ENCODE measurements at regions not wholly inside any gene's neighbourhood (a gene's known extent, or its start where the extent isn't known, plus 50 kb on each side); places are given as distances from the start of the nearest gene placed in this dataset.

GRCh38 chr2:123971564-123972318 is 53.3 kb upstream of the CNTNAP5 start:
- no peak for TF ChIP-seq CTCF (IDR thresholded peaks at IDR 0.05; ENCODE audit: unreplicated experiment)
- Mint-ChIP-seq H3K4me1 (ENCODE audit: low read depth, unreplicated experiment) (no peaks in the 10 kb centered on the region), H3K4me3 (ENCODE audit: low read depth, unreplicated experiment) (no peak overlapping the region), H3K9me3 (ENCODE audit: low read depth, unreplicated experiment) (peaks cover 7% of the 10 kb centered on the region), H3K36me3 (ENCODE audit: insufficient read depth, unreplicated experiment) (no peaks in the 10 kb centered on the region), H3K27ac (ENCODE audit: unreplicated experiment) (no peak overlapping the region), H3K27me3 (ENCODE audit: unreplicated experiment) (no peaks in the 10 kb centered on the region)
- DNase-seq, result no peak
- CTCF ChIA-PET, result no interaction called here
- intact Hi-C loops (cut with micrococcal nuclease; ENCODE audit: unreplicated experiment), result no loop called here
- BruUV-seq (replicated peaks), result no TSS peak

Measured in Calu3 (cell line).